WTC11 (cell line): ENCODE measurements at regions not wholly inside any gene's neighbourhood (a gene's known extent, or its start where the extent isn't known, plus 50 kb on each side); places are given as distances from the start of the nearest gene placed in this dataset.

Experiments
- ATF1 ChIP-seq: sonication (generic); formaldehyde crosslinking; IDR thresholded peaks from 2 replicates; pipeline ENCODE4 v1.8.1; 2023; ENCODE audit warnings: mild to moderate bottlenecking, moderate library complexity, missing genetic modification reagents
- CTCF ChIP-seq: fragments of 200-600 bp; IDR thresholded peaks from 2 replicates; pipeline ENCODE4 v1.8.0; 2022; ENCODE audit warnings: antibody characterized with exemption
- JAZF1 ChIP-seq: fragments of 250-450 bp; sonication (Bioruptor Pico); IDR thresholded peaks from 2 replicates; pipeline ENCODE4 v1.9.0; 2021; ENCODE audit warnings: moderate library complexity, mild to moderate bottlenecking, inconsistent platforms
- NFE2L1 ChIP-seq: sonication (generic); formaldehyde crosslinking; IDR thresholded peaks from 2 replicates; pipeline ENCODE4 v1.8.1; 2023; ENCODE audit warnings: missing genetic modification reagents
- NR3C1 ChIP-seq: sonication (generic); formaldehyde crosslinking; conservative IDR thresholded peaks from 2 replicates; pipeline ENCODE4 v1.8.1; 2023; ENCODE audit warnings: low read depth, mild to moderate bottlenecking, missing genetic modification reagents
- PRDM15 ChIP-seq: sonication (generic); formaldehyde crosslinking; IDR thresholded peaks from 2 replicates; pipeline ENCODE4 v1.8.0; 2022; ENCODE audit warnings: missing genetic modification reagents
- TF ChIP-seq, protein P1 (sequence below): sonication (generic); formaldehyde crosslinking; IDR thresholded peaks from 2 replicates; pipeline ENCODE4 v1.8.1; 2023; ENCODE audit warnings: mild to moderate bottlenecking, missing genetic modification reagents, moderate library complexity
- TF ChIP-seq, protein P2 (sequence below): sonication (generic); formaldehyde crosslinking; IDR thresholded peaks from 2 replicates; pipeline ENCODE4 v1.8.1; 2022; ENCODE audit warnings: low read depth, mild to moderate bottlenecking, moderate library complexity, missing genetic modification reagents, borderline replicate concordance

GRCh38 chrX:45353456-45353855, 152.8 kb upstream of the DIPK2B start:
- TF ChIP-seq CTCF (no peak), ATF1 (CRISPR knock-in tag) (no peak), NFE2L1 (CRISPR knock-in tag) (no peak), JAZF1 (no peak), PRDM15 (no peak), NR3C1 (CRISPR knock-in tag) (no peak)
- TF ChIP-seq, protein P1, sequence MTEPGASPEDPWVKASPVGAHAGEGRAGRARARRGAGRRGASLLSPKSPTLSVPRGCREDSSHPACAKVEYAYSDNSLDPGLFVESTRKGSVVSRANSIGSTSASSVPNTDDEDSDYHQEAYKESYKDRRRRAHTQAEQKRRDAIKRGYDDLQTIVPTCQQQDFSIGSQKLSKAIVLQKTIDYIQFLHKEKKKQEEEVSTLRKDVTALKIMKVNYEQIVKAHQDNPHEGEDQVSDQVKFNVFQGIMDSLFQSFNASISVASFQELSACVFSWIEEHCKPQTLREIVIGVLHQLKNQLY (CRISPR knock-in tag): no peak
- TF ChIP-seq, protein P2, sequence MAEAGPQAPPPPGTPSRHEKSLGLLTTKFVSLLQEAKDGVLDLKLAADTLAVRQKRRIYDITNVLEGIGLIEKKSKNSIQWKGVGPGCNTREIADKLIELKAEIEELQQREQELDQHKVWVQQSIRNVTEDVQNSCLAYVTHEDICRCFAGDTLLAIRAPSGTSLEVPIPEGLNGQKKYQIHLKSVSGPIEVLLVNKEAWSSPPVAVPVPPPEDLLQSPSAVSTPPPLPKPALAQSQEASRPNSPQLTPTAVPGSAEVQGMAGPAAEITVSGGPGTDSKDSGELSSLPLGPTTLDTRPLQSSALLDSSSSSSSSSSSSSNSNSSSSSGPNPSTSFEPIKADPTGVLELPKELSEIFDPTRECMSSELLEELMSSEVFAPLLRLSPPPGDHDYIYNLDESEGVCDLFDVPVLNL (CRISPR knock-in tag): no peak
